Stimulated activated CD4-positive, alpha-beta T cell treated with anti-CD3 and anti-CD28 coated beads, TNF-alpha, amount 100 ng/mL, for 24 hours (primary cell): ENCODE measurements at regions not wholly inside any gene's neighbourhood (a gene's known extent, or its start where the extent isn't known, plus 50 kb on each side); places are given as distances from the start of the nearest gene placed in this dataset.
A peak's percentile ranks its signal among the peaks of the same experiment; 100 is the strongest.
"Not testable (repeated sequence)": the region's sequence is repeated elsewhere in the genome, so short reads cannot be mapped to it uniquely, and the experiment has no call there.

Source experiments
- DNase-seq, 3 experiments: peaks; one replicate each; pipeline ENCODE4 v3.0.0-alpha.2; 2020; ENCODE audit warnings: low read depth in 3 of 3

- DNase-seq: no peak
Observed at GRCh38 chr6:12613811-12614210, 102.8 kb upstream of the PHACTR1 start.

GRCh38 chr6:12614456-12614855 lies 102.1 kb upstream of the PHACTR1 start:
- DNase-seq: no peak

- DNase-seq: no peak
Observed at GRCh38 chr6:12618296-12618695, 98.3 kb upstream of the PHACTR1 start.

GRCh38 chr6:12621754-12622153 lies 94.8 kb upstream of the PHACTR1 start:
- DNase-seq: no peak

GRCh38 chr6:12622566-12622965 lies 94.0 kb upstream of the PHACTR1 start:
- no peak for DNase-seq

GRCh38 chr6:12624142-12624837 lies 92.3 kb upstream of the PHACTR1 start:
- DNase-seq: no peak

GRCh38 chr6:12627053-12627452 lies 89.5 kb upstream of the PHACTR1 start:
- DNase-seq: no peak

- no peak for DNase-seq
Observed at GRCh38 chr6:12628327-12628726, 88.2 kb upstream of the PHACTR1 start.

GRCh38 chr6:12633746-12634145 lies 82.8 kb upstream of the PHACTR1 start:
- DNase-seq: not testable (repeated sequence)

- DNase-seq: no peak
Observed at GRCh38 chr6:12635375-12635774, 81.2 kb upstream of the PHACTR1 start.

GRCh38 chr6:12635813-12636212 lies 80.8 kb upstream of the PHACTR1 start:
- DNase-seq: no peak

- no peak for DNase-seq
Observed at GRCh38 chr6:12636336-12636735, 80.2 kb upstream of the PHACTR1 start.

- DNase-seq: peak in 2 of 3 experiments; percentile 2 to 50
Observed at GRCh38 chr6:12637960-12638641, 78.5 kb upstream of the PHACTR1 start.

- DNase-seq: no peak
Observed at GRCh38 chr6:12640438-12640837, 76.1 kb upstream of the PHACTR1 start.

GRCh38 chr6:12641785-12642184 lies 74.8 kb upstream of the PHACTR1 start:
- DNase-seq: not testable (repeated sequence)

GRCh38 chr6:12645941-12646340 lies 70.6 kb upstream of the PHACTR1 start:
- DNase-seq: no peak

- DNase-seq: no peak
Observed at GRCh38 chr6:12648171-12648570, 68.4 kb upstream of the PHACTR1 start.

- DNase-seq: no peak
Observed at GRCh38 chr6:12649325-12649724, 67.2 kb upstream of the PHACTR1 start.

GRCh38 chr6:12653486-12653885 lies 63.1 kb upstream of the PHACTR1 start:
- no peak for DNase-seq

- DNase-seq: no peak
Observed at GRCh38 chr6:12654107-12654506, 62.5 kb upstream of the PHACTR1 start.

- no peak for DNase-seq
Observed at GRCh38 chr6:12654514-12654913, 62.1 kb upstream of the PHACTR1 start.

- DNase-seq: no peak
Observed at GRCh38 chr6:12656906-12657305, 59.7 kb upstream of the PHACTR1 start.

- DNase-seq: no peak
Observed at GRCh38 chr6:12657884-12658283, 58.7 kb upstream of the PHACTR1 start.
